ENCODE measurements at regions not wholly inside any gene's neighbourhood (a gene's known extent, or its start where the extent isn't known, plus 50 kb on each side); places are given as distances from the start of the nearest gene placed in this dataset.
"Not testable (repeated sequence)": the region's sequence is repeated elsewhere in the genome, so short reads cannot be mapped to it uniquely, and the experiment has no call there.

DNA sequence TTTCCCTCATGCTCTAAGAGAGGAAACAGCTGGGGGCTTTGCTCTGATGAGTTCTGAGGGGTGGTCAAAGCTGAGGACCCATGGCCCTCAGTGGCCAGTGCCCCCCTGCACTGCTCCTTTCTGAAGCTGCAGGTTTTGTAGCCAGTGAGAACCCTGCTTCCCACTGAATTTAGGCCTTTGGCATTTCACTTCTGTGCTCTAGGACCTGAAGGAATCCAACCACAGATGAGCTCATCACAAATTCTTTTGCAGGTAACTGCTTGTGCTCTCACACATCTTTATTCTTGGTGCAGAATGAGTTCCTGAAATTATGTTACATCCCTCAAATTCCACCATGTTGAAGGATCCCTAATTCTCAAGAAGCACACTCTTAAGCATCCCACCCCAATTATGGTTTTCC lies 248.7 kb upstream of the IRF2BP2 start:
- no peak for DNase-seq

DNA sequence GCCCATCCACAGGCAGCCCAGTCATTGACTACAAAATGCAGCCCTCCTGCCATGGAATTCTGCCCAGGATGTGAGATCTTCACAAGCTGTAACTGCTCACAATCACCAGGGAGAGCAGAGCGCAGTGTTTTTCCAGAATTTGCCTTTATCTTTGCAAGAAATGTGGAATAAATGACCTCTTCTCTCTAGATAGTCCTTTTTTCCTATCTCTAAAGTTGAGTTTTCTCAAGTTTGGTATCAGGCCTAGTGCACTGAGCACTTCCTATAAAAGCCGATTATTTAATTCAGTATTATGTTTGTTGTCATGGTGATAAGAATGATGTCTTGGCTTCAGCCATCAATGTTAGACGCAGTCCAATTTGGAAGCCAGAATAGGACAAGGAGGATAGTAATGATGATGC lies 246.9 kb upstream of the IRF2BP2 start:
- no peak for DNase-seq

GRCh38 chr1:234855851-234856250 lies 245.9 kb upstream of the IRF2BP2 start:
- no peak for DNase-seq

GRCh38 chr1:234854645-234855039 lies 244.7 kb upstream of the IRF2BP2 start:
- no peak for DNase-seq

DNA sequence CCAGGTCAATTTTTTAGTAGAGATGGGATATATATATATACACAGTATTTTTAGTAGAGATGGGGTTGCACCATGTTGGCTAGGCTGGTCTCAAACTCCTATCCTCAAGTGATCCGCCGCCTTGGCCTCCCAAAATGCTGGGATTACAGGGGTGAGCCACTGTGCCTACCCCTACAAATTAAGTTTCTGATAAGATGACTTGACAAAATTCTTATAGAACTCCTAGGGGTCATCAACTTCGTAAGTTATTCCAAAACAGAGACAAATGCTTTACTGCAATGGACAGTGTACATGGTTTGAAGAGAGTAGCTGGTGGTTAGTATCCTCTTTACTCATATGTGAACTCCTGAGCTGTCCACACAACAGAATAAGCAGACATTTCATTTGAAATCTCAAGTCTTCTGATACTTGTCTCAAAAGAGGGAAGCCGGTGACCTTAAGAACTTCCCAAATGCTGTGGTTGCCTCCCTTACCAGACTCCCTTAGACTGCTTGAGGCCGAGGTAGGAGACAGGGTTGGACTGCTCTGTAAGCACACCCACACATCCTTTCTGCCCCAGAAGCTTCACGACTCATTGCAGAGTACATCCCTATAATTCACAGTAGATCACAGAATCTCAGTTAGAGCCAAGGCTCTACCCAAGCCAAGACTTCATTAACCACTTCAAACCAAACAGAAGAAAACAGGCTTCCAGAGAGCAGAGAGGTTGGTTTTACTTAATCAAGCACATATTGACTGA lies 244.1 kb upstream of the IRF2BP2 start:
- no peak for DNase-seq

GRCh38 chr1:234852659-234853058 lies 242.7 kb upstream of the IRF2BP2 start:
- DNase-seq = no peak

DNA sequence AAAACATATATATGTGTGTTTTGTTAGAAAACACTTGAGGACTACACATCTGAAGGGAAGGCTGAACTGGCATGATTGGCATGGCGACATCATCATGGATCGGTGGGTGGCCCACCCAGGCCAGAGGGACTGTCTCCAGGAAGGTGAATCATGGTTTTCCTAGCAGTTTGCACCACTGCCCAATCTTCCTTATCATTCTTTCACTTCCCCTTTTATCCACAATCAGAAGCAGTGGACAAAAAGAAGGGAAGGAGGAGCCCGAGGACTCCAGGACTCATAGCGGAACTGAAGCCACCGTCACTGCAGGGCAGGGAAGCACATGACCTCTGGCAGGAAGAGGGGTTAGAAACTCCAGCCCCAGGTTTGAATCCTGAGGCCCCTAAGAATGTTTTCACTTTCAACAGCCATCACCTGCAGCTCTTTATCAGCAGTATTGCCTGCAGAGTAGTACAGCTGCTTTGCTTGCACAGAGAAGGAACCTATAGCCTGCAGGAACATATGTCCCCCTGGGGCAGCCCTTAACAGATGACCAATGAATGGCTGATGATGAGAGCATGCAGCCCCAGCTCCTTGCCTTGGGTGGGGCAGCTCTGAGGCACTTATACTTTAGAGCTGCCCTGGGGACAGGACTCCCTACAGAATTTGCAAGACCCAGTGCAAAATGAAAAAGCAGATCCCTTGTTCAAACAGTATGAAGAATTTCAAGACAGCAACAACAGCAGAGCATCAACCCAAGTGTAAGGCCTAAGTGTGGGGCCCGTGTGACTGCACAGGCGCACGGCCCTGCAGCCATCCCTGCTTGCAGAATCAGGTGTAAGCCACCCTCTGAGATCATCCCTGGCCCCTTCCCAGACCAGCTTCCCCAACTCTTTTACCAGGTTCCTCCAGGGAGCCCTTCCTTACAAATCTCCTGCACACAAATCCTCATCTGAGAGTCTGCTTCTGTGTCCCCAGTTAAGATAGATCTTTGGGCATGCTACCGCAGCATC lies 241.8 kb upstream of the IRF2BP2 start:
- DNase-seq = peak; percentile 90

- DNase-seq = no peak
Measured at GRCh38 chr1:234849832-234850231, 239.9 kb upstream of the IRF2BP2 start.

DNA sequence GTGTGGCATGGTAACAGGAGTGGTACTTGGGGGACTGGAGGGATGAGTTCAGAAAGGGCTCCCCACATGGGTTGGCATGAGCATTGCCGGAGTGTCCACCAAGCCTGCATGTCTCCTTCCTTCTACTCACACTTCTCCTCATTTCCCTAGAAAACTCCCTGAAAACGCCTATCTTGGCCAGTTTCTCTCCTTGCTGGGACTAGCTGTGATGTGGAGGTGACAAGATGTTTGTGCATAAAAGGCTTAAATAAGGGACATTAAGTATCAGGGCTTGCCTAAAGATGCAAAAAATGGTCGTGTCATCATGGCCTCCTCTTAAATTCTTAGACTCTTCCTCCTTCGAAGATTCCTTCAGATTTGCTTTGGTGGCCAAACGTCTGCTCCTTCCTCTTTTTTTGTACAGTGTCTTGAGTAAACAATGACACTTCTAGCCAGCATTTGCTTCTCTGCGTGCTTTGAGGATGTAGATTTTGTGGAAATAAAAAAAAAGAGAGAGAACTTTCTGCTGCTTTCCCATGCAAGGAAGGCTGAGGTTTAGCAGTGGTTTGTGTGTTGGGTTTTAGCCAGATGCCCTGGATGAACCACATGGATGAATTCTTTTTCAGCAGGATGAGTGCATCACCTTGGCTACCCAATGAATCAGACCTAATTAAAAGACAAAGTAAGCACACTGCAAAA lies 239.1 kb upstream of the IRF2BP2 start:
- peak; percentile 52 for DNase-seq

GRCh38 chr1:234846813-234847212 lies 236.8 kb upstream of the IRF2BP2 start:
- not testable (repeated sequence) for DNase-seq

GRCh38 chr1:234845836-234846235 lies 235.9 kb upstream of the IRF2BP2 start:
- no peak for DNase-seq

DNA sequence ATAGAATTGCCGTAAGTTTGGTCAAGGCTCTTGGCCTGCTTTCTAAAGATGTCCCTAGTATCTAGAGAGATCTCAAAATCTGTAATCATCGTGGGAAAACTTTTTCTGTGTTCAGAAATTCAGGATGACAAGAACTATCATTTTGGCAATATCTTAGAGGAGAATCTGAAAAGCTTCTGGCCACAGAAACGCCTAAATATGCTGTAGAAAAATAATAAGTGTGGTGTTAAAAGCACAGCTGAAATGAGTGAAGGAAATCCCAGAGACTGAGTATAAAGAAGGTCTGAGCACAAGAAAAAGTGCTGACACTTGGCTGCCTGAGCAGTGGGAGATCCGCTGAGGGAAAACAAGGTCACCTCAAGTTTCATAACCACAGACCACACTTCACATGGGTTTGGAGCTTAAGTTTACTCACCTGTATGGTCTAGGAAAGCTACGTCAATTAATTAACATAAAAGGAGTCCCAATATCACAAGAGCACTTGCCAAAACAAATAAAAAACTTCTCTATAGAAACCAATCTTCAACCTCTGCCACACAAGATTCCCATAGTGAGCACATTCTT lies 235.2 kb upstream of the IRF2BP2 start:
- DNase-seq = peak; percentile 92

DNA sequence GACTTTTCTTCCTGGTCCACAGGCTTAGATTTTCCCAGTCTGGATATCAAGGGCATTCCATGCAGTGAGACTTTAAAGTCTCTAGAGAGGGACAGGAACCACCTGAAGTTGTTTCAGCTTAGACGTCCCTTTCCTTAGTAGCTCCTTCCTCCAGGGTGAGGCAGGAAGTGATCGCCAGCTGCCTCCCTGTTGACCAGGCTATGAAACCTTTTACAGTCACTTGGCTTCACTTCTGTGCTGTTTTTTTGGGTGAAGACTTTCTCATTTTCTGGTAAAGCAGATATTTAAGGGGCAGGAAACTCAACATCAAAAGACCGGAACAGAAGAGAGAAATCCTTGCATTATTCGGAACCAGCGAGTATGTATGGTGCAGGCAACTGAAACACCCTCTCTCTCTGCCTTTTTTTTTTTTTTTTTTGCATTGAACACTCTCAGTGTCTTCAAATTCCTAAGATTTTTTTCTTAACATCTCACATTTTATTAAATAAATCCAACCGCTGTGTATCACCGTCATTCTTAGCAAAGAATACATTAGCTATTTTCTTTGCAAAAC lies 234.6 kb upstream of the IRF2BP2 start:
- peak; percentile 79 for DNase-seq

DNA sequence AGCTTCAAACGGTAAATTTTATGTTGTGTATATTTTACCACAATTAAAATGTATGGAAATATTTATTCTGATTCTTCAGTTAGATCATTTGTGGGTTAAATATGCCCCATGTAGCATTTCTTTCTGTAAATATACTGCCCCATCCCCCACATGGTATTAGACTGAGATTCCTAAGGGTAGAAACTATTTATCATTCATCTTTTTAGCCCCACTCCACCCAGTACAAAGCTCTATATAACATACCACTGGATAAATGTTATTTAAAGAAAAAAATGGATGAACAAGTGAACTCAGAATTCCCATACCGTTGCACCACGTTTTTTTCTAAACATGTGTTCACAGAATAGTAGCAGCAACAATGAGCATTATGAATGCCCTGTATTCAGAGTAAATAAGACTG lies 234.0 kb upstream of the IRF2BP2 start:
- no peak for DNase-seq

DNA sequence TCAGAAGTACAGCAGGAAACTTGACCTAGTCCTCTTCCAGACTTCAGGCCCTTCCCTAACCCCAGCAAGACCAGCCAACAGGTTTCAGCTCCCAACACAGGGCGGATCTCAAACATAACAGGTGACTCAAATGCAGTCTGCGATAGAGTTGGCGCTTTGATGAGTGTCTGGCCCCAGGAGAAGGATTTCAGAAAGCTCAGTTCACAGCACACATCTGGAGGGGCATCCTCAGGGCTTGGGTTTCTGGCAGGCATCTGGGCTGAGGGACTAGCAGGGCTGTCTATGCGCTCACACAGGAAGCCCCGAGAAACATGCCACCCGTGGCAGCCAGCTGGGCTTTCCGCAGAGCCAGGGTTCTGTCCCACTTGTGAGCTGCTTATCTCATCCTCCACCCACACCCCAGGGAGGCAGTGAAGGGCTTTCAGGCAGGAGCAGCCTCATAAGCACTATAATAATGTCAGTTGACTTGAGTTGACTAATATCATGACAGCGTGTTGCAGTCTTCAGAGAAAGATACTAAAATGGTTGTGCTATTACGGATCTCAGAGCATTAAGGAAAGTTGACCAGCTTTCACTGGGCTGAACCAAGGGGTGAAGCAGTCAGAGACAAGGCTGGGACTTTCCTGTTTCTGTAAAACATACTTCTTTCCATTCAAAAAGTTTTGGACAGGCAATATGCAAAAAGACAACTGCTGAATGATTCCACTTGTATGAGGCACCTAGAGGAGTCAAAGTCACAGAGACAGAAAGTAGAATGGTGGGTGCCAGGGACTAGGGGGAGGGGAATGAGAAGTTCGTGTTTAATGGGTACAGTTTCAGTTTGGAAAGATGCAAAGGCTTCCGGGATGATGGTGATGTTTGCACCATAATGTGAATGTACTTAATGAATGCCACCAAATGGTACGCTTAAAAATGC lies 233.0 kb upstream of the IRF2BP2 start:
- no peak for DNase-seq

DNA sequence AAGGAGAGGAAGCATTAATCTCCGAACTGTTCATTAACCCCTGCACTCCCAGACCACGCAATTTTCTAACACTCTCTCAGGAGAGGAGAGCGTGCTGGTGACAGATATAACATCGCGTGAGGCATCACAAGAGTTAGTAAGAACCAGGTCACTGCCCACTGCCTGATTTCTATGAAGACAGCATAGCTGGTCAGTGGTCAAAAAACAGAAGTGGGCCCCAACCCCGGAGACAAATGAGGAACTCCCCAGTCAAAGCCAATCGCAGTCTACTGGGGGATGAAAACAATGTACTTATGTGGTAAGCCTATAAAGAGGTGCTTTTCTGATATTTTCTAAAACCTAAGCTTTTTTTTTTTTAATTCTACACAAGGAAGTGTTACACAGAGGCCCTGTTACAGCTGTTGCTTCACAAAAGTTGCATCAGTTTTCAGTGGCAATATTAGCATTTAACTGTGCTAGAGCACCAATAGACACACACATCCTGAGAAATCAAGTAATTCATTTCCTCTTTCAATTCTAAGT lies 231.8 kb upstream of the IRF2BP2 start:
- DNase-seq = no peak

DNA sequence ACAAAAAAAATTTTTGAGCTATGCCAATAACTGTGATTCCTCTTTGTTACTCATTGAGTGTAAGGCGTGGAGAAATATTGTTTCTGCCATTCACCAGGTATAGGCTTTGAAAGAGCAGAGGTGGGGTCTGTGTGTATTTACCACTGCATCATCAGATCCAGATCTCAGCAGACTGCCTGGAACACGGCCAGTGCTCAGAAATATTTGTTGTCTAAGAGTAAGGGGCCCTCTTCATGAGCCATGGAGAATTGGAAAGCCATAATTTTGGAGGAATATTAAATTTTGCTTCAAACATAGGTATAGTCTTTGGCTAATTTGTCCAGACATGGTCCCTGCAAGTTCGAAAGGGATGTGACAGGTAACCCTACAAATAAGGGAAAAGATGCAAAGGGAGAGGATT lies 231.3 kb upstream of the IRF2BP2 start:
- DNase-seq = no peak

- no peak for DNase-seq
Measured at GRCh38 chr1:234840843-234841242, 230.9 kb upstream of the IRF2BP2 start.

- no peak for DNase-seq
Measured at GRCh38 chr1:234840253-234840652, 230.3 kb upstream of the IRF2BP2 start.

- DNase-seq = no peak
Measured at GRCh38 chr1:234839663-234840062, 229.7 kb upstream of the IRF2BP2 start.

DNA sequence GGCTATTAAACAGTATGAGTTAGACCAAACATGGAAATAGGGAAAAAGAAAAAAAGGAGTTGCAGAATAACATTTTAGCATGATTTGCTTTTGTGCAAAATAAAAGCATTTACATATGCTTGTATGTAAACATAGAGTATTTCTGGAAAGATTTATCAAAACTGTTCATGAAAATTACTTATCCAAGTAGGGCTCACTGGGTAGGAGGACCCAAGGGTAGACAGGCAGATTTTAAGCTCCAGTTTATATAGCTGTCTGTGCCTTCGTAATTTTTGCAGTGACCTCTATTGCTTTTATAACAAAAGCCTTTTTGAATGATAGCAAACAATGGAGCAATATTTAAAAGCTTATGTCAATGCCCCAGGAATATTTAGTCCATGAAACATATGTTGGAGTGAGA lies 228.8 kb upstream of the IRF2BP2 start:
- no peak for DNase-seq
